Endothelial cell (in vitro differentiated cells): ENCODE measurements at regions not wholly inside any gene's neighbourhood (a gene's known extent, or its start where the extent isn't known, plus 50 kb on each side); places are given as distances from the start of the nearest gene placed in this dataset.

ENCODE experiments used
- DNase-seq: peaks from one replicate; pipeline ENCODE4 v3.0.0; 2021; ENCODE audit warnings: low spot score
- H3K27ac Mint-ChIP-seq: one replicate; pipeline ENCODE4 v1.8.0; 2021; ENCODE audit warnings: mixed read lengths, inconsistent platforms; ENCODE audit not compliant: unreplicated experiment
- H3K27me3 Mint-ChIP-seq: one replicate; pipeline ENCODE4 v1.8.0; 2021; ENCODE audit warnings: mild to moderate bottlenecking, moderate library complexity, mixed read lengths, inconsistent platforms; ENCODE audit not compliant: unreplicated experiment
- H3K36me3 Mint-ChIP-seq: one replicate; pipeline ENCODE4 v1.8.0; 2021; ENCODE audit warnings: mild to moderate bottlenecking, low read depth, mixed read lengths, inconsistent platforms; ENCODE audit not compliant: unreplicated experiment
- H3K4me1 Mint-ChIP-seq: one replicate; pipeline ENCODE4 v1.8.0; 2021; ENCODE audit warnings: mild to moderate bottlenecking, mixed read lengths, inconsistent platforms; ENCODE audit not compliant: unreplicated experiment
- H3K4me3 Mint-ChIP-seq: one replicate; pipeline ENCODE4 v1.8.0; 2021; ENCODE audit warnings: mild to moderate bottlenecking, mixed read lengths, inconsistent platforms; ENCODE audit not compliant: unreplicated experiment
- H3K9me3 Mint-ChIP-seq: one replicate; pipeline ENCODE4 v1.8.0; 2021; ENCODE audit warnings: mixed read lengths, inconsistent platforms; ENCODE audit not compliant: unreplicated experiment
- CTCF ChIP-seq: fragments of 200-600 bp; sonication (generic); IDR thresholded peaks from one replicate; pipeline ENCODE4 v1.5.0; 2021; ENCODE audit warnings: antibody characterized with exemption; ENCODE audit not compliant: unreplicated experiment

- H3K36me3 Mint-ChIP-seq, result no peaks in the 10 kb centered on the region
- no peaks in the 10 kb centered on the region for H3K9me3 Mint-ChIP-seq
- no peak for TF ChIP-seq CTCF
- peaks cover 3% of the 10 kb centered on the region for H3K27me3 Mint-ChIP-seq
- peaks cover 2% of the 10 kb centered on the region for H3K4me1 Mint-ChIP-seq
- DNase-seq, result no peak
- H3K27ac Mint-ChIP-seq, result no peak overlapping the region
- H3K4me3 Mint-ChIP-seq, result no peak overlapping the region
Observed at GRCh38 chr2:144654523-144654922, 134.6 kb upstream of the ZEB2 start.

DNA sequence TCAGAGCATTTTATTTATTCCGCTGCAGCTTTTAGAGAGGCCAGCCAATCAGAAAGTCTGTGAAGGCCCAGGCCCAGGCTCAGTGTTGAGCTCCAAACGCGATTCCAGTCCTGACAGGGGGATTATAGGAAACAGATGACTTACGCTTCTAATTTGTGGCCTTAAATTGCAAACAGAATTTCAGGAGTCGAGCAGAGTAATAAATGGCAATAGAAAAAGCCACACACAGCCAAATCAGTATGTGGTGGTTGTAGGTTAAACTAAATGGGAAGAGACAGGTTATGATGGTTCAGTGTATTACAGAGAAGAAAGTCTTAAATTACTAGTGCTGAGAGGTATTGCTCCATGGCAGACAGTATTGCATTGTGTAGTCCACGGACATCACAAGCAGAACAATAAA lies 131.0 kb upstream of the ZEB2 start:
- Mint-ChIP-seq H3K27me3 (peaks cover 3% of the 10 kb centered on the region), H3K4me3 (no peak overlapping the region), H3K9me3 (no peaks in the 10 kb centered on the region), H3K4me1 (peaks cover 5% of the 10 kb centered on the region), H3K27ac (no peak overlapping the region), H3K36me3 (no peaks in the 10 kb centered on the region)
- DNase-seq, result no peak
- TF ChIP-seq CTCF, result no peak

DNA sequence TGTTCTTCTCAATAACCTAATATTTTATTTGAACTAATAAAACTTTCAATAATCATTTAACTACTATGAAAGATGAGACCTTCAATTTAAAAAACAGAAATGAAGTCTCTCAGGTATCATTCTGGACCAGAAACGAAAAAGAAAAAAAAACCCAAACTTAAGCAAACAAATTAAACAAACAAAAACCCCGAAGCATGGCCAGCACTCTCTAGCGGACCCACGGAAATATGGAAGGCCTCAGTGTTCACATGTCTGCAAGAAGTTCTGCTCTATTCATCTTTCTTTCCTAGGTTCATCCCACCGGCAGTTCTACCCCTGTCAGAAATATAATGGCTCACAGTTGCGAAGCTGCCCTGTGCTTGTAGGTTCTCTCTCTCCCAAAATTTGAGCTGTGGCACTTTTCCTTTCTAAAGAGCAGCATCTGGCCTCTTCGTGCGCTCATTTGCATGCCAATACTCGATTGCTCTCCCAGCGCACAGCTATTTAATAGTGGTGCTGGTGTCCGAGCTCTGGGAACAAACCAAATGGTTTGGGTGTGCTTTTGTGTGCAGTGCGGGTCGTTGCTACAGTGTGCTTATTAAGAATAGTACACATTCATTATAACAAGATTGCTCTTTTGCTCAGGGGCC lies 129.0 kb upstream of the ZEB2 start:
- Mint-ChIP-seq H3K4me3 (no peak overlapping the region), H3K36me3 (no peaks in the 10 kb centered on the region), H3K4me1 (peaks cover 5% of the 10 kb centered on the region), H3K27me3 (peaks cover under 1% of the 10 kb centered on the region), H3K27ac (no peak overlapping the region), H3K9me3 (no peaks in the 10 kb centered on the region)
- DNase-seq, result no peak
- TF ChIP-seq CTCF, result no peak

DNA sequence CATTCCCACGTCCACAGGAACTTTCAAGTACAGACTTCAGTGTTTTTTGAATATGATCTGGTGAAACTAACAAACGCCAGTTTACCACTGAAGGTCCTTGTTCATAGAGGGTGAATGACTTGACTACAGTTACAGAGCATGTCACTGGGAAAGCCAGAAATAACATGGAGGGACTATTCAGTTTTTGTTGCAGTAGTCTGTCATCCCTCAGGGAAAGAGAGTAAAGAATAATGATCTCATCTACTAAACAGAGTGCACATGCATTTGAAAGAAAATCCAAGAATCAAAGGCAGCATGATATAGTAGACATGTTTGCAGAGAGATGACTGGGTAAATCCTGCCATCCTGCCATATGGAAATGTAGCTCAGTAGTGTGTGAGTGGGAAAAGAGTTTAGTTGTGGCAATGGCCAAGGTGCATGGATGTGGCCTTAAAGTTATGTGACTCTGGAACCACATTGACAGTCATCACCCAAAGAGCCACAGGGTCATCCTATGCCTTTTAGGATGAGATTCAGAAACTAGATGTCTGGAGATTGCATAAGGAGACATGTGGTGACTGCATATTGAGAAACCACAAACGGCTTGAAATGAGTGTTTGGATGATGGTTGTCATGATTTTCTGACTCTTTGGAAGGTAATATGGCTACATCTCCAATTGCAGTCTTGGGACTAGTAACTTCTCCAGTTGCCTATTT lies 125.3 kb upstream of the ZEB2 start:
- H3K4me3 Mint-ChIP-seq, result no peak overlapping the region
- no peak overlapping the region for H3K27ac Mint-ChIP-seq
- no peak for DNase-seq
- TF ChIP-seq CTCF, result no peak
- no peaks in the 10 kb centered on the region for H3K27me3 Mint-ChIP-seq
- H3K9me3 Mint-ChIP-seq, result no peaks in the 10 kb centered on the region
- H3K36me3 Mint-ChIP-seq, result no peaks in the 10 kb centered on the region
- H3K4me1 Mint-ChIP-seq, result peaks cover 7% of the 10 kb centered on the region

DNA sequence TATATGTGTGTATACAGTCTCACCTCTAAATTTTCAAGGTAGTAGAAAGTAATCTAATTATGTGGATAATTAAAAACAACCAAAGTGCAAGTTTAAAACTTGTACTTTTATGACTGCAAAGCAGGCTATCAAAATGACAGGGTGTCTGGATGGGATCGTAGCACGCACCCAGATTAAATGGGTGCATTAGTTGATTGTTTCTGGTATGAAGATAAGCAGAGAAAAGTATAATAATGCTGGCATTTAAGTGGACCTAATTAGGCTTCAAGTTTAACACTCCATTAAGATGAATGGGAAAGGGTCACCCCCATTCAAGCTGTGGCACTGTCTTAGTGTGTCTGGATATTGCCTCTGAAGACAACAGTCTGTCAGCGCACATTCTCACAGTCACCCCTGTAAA lies 124.6 kb upstream of the ZEB2 start:
- H3K27ac Mint-ChIP-seq, result no peak overlapping the region
- no peak for DNase-seq
- no peaks in the 10 kb centered on the region for H3K36me3 Mint-ChIP-seq
- H3K4me1 Mint-ChIP-seq, result peaks cover 7% of the 10 kb centered on the region
- H3K27me3 Mint-ChIP-seq, result no peaks in the 10 kb centered on the region
- TF ChIP-seq CTCF, result no peak
- H3K9me3 Mint-ChIP-seq, result no peaks in the 10 kb centered on the region
- H3K4me3 Mint-ChIP-seq, result no peak overlapping the region
